ENCODE measurements at regions not wholly inside any gene's neighbourhood (a gene's known extent, or its start where the extent isn't known, plus 50 kb on each side); places are given as distances from the start of the nearest gene placed in this dataset.

GRCh38 chr9:129365196-129365595 lies 187.1 kb upstream of the IER5L start:
- intact Hi-C loops (cut with micrococcal nuclease), result no loop called here

GRCh38 chr9:129363216-129363873 lies 185.3 kb upstream of the IER5L start:
- intact Hi-C loops (cut with micrococcal nuclease), result no loop called here

- intact Hi-C loops (cut with micrococcal nuclease), result no loop called here
Measured at GRCh38 chr9:129362287-129363000, 184.4 kb upstream of the IER5L start.

- intact Hi-C loops (cut with micrococcal nuclease), result no loop called here
Measured at GRCh38 chr9:129361196-129361595, 183.1 kb upstream of the IER5L start.

- intact Hi-C loops (cut with micrococcal nuclease), result no loop called here
Measured at GRCh38 chr9:129359916-129360536, 182.0 kb upstream of the IER5L start.

- intact Hi-C loops (cut with micrococcal nuclease), result no loop called here
Measured at GRCh38 chr9:129359162-129359811, 181.2 kb upstream of the IER5L start.

GRCh38 chr9:129358621-129359154 lies 180.6 kb upstream of the IER5L start:
- intact Hi-C loops (cut with micrococcal nuclease), result no loop called here

- intact Hi-C loops (cut with micrococcal nuclease), result no loop called here
Measured at GRCh38 chr9:129357773-129358245, 179.7 kb upstream of the IER5L start.

- intact Hi-C loops (cut with micrococcal nuclease), result no loop called here
Measured at GRCh38 chr9:129356871-129357772, 179.1 kb upstream of the IER5L start.

DNA sequence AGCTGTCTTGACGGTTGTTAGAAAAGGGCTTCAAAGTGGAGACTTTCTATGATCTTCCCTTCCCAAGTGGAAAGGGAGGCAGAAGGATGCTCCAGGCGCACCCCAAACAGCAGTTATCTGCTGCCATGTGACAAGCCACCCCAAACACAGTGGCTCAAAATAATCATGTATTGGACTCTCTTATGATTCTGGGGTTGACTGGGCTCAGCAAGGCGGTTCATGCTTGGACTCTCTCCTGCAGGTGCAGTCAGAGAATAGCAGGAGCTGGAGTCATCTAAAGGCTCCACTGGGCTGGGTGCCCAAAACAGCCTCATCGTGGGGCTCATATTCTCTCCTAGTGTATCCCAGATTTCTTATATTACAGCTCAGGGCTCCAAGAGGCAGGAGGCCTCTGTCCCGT lies 177.6 kb upstream of the IER5L start:
- intact Hi-C loops (cut with micrococcal nuclease), result no loop called here

- intact Hi-C loops (cut with micrococcal nuclease), result no loop called here
Measured at GRCh38 chr9:129354498-129354897, 176.4 kb upstream of the IER5L start.

- intact Hi-C loops (cut with micrococcal nuclease), result no loop called here
Measured at GRCh38 chr9:129353697-129354336, 175.8 kb upstream of the IER5L start.

DNA sequence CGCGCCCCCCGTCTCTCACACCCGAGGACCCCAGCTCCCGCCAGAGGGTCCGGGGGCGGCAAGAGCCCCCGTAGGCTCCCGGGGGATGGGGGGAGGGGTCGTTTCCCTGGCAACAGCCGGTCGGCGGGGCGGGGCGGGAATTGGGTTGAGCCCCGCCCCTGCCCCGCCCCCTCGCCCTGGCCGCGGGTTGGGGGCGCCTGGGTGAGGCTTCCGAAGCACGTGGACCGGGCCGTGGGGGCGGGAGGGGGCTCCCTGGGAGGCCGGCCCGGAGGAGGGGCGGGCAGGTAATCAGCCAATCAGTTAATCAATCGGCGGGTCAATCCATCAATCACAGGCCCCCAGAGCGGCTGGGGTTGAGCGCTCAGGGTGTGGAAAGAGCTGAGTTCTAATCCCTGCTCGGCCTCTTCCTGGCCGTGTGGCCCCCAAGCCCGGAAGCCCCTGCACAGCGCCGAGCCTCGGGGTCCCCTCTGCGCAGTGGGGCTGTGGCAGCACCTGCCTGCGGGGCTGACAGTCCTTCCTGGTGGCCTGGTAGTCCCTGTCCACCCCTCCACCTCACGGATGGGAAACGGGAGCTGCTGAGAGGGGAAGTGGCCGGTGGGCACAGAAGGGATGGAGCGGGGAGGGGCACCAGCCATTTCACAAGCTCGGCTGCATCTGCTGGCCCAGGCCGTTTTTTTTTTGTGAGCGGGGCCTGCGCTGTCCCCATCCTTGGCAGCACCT lies 174.2 kb upstream of the IER5L start:
- intact Hi-C loops (cut with micrococcal nuclease), result no loop called here

DNA sequence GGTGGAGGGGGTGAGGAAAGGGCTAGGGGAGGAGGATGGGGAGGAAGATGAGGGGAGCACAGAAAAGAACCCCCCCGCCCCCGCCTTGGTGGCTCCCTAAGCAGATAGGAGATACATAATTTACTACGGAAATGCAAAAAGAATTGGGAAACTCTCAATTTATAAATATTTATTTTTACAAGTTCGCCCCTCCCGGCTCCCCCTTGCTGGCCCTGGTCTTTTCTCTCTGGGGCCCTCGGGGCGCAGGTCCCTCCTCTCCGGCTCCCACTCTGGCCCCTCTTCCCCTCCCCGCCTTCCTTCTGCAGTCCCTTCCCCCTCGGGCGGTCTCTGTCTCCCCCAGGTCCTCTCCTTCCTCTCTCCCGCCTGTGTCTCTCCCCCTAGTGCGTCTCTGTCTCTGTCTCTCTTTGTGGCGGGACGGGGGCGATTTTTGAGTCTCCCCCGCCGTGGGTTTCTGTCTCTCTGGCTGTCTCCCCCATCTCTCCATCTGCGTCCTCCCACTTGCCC lies 173.6 kb upstream of the IER5L start:
- intact Hi-C loops (cut with micrococcal nuclease), result no loop called here

DNA sequence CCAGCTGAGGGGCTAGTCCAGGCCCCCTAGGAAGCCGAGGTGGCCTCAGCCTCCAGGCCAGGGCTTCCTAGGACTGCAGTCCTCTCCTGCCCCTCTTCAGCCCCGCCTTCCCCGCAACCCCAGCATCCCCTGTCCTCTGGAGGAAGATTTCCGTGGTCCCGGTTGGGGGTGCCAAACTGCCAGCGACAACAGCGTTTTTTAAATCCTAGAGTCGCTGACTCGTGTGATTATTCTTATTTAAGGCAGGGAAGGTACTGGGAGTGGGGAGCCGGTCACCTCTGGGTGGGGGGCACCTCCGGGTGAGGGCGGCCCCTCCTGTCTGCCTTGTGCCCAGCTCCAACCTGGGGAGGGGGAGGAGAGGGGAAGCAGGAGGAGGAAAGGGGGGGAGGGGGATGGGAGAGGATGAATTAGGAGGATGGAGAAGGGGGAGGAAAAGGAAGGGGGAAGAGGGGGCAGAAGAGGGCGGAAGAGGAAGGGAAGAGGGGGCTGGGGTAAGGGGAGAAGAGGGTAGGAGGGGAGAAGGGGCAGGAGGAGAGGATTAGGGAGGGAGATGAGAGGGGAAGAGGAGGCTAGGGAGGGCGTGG lies 173.1 kb upstream of the IER5L start:
- intact Hi-C loops (cut with micrococcal nuclease), result no loop called here

DNA sequence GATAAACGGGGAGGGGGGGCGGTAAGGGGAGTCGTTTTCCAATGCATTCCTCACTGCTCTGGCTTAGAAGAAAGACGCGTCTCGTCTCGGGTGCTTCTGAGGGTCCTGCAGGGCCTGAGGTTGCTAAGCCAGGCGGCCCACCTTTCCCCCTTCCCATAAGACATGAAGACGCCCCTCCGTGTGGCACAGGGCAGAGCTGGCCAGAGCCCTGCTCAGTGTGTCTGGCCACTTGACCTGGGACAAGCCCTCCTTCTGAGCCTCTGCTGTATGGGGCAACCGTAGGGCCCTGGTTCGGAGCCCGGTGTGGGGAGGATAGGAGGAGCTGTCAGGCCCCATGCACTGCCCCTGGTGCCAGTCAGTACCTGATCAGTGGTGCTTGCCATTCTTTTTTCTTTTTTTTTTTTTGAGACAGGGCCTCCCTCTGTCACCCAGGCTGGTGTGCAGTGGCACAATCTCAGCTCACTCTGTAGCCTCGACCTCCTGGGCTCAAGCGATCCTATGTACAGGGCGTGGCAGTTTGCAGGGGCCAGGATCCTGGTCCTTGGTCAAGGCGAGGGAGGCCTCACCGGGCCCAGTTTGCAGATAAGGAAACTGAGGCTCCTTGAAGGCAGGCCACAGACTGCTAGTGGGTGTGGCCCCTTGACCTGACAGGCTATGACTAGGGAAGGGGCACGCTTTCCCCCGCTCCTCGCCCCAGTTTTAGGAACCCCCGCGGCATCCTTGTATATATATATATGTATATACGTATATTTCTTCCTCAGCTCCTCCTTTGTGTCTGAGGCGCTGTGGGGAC lies 172.3 kb upstream of the IER5L start:
- intact Hi-C loops (cut with micrococcal nuclease), result no loop called here

DNA sequence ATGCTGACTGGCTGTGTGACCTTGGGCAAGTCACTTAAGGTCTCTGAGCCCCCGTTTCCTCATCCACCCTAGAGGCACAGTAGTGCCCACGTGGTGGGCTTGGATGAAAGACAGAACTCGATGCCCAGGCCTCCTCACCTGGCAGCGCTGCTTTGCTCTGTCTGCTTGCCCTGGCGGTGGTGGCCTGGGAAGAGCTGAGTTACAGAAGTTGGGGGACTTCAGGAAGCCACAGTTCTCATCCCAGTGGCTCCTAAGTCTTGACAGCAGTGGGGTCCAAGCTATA lies 171.5 kb upstream of the IER5L start:
- intact Hi-C loops (cut with micrococcal nuclease), result no loop called here

- intact Hi-C loops (cut with micrococcal nuclease), result no loop called here
Measured at GRCh38 chr9:129348890-129349664, 171.0 kb upstream of the IER5L start.
